Dedifferentiated amniotic fluid mesenchymal stem cell (primary cell): ENCODE measurements at regions not wholly inside any gene's neighbourhood (a gene's known extent, or its start where the extent isn't known, plus 50 kb on each side); places are given as distances from the start of the nearest gene placed in this dataset.
"Not testable (repeated sequence)": the region's sequence is repeated elsewhere in the genome, so short reads cannot be mapped to it uniquely, and the experiment has no call there.

Source experiments
- DNase-seq: peaks from one replicate; pipeline ENCODE4 v3.0.0-alpha.2; 2016; ENCODE audit errors: extremely low spot score

DNA sequence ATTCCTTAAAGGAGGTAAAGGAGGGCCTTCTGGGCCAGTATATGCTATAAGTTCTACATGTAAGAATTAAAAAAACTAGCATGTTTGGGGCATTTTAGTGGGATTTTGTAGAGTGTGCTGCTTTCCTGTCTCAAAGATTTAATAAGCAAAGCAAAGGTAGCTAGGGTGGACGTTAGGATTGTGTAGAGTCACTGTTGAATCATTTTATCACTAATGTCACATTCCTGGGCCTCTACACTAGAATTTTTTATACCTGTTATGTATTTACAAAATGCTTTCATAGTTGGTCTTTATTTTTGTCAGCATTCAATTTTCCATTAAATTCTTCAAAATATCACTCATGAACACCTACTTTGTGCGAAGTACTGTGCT lies 139.4 kb upstream of the PHYHIPL start:
- DNase-seq: no peak

DNA sequence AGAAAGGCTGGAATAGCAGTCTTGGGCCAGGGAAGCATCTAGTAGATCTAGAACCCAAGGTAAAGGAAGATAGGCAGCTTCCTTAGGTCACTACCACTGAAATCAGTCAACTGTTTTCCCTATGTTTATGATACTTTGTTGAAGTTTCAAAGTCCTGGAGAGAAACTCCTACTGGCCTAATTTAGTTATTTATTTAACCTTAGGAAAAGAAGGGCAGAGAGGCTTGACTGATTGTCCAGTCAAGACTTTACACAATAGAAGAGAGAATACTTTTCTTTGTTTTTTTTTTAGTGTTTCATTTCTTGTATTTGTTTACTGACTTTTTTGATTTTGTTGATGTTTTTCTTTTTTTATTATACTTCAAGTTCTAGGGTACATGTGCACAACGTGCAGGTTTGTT lies 138.9 kb upstream of the PHYHIPL start:
- DNase-seq: no peak

DNA sequence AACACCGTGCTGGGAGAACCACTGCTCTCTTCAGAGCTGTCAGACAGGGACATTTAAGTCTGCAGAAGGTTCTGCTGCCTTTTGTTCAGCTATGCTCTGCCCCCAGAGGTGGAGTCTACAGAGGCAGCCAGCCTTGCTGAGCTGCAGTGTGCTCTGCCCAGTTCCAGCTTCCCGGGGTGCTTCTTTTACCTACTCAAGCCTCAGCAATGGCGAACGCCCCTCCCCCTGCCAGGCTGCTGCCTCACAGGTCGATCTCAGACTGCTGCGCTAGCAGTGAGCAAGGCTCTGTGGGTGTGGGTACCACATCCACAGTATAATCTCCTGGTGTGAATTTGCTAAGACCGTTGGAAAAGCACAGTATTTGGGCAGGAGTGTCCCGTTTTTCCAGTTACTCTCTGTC lies 133.1 kb upstream of the PHYHIPL start:
- not testable (repeated sequence) for DNase-seq

DNA sequence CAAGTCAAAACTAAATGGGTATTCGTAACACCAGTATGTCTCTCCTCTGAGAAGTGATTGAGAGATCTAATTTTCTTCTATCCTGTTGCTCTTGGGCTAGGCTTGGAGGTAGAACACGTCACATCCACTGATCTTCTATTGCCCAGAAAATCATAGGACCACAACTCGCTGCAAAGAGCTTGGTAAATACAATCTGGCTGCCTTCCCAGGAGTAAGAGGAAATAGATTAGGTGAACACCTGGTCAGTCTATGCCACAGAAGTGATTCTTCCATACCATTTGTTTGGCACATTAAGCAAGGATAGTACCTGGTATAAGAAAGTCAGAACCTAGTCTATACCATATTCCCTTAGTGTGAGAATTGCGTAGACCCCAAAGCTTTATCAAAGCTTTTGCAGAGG lies 129.3 kb upstream of the PHYHIPL start:
- DNase-seq: no peak

DNA sequence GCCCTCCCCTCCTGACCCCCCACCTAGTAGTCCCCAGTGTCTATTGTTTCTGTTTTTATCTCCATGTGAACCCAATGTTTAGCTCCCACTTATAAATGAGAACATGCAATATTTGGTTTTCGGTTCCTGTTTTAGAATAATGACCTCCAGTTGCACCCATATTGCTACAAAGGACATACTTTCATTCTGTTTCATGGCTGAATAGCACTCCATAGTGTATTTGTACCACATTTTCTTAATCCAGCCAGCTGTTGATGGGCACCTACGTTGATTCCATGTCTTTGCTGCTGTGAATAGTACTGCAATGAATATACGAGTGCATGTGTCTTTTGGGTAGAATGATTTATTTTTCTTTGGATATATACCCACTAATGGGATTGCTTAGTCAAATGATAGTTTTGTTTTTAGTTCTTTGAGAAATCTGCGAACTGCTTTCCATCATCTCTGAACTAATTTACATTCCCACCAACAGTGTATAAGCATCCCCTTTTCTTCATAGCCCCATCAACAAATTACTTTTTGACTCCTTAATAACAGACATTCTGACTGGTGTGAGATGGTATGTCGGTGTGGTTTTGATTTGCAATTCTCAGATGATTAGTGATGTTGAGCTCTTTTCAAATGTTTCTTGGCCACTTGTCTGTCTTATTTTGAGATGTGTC lies 128.4 kb upstream of the PHYHIPL start:
- no peak for DNase-seq

DNA sequence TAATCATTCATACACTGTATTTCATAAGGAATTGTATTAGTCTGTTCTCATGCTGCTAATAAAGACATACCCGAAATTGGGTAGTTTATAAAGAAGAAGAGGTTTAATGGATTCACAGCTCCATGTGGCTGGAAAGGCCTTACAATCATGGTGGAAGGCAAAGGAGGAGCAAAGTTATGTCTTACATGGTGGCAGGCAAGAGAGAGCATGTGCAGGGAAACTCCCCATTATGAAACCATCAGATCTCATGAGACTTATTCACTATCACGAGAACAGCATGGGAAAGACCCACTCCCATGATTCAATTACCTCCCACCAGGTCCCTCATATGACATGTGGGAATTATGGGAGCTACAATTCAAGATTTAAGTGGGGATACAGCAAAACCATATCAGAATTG lies 122.9 kb upstream of the PHYHIPL start:
- not testable (repeated sequence) for DNase-seq

DNA sequence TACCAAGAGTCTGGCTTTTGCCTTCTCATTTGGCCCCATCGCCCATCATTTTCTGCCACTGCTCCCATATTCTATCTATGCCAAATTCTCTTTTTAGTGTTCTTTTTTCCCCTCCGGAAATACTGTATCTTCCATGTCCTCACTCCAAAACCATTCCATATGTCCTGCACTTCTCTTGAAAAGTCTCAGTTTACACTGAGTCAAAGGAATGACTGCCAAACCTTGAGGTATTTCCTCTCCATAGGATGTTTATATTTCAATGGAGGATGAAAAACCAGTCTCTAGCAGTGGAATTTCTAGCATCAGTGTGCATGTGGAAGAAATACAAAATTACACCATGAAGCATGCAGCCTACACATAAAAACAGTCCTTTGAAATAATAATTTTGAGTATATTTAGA lies 121.4 kb upstream of the PHYHIPL start:
- peak; percentile 31 for DNase-seq

DNA sequence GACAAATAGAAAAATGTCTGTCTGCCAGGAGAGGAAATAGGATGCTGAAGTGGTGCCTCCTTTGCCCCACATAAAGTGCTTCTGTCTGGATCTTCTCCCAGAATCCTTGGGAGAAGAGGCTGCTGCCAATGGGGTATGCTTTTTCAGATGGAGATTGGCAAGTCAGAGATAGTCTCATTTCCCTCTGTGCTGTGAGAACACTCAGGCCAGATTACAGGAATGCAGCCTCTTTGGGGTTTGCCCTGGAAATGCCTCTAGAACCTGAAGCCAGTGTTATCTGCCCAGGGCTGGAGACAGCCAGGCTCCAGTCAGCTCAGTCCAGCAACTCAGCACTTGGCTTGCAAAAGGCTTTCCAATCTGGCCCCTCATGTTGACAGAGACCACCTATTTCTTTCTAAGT lies 119.1 kb upstream of the PHYHIPL start:
- no peak for DNase-seq

DNA sequence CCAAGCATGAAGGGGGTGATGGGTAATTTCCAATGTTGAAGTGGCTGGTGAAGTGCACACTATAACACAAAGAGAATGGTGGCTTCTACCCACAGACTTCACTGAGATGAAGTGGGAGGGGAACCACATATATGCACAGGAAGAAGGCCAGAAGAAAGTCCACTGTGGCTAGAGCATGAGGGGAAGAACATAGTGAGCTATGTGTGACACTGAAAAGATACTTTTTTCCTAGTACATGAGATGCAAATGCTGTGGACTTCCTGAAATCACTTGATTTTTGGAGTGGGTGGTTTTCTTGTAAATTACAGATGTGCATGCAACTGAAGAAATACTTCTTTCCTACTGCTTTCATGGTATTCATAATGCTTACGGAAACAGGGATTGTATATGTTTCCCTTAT lies 115.6 kb upstream of the PHYHIPL start:
- no peak for DNase-seq

DNA sequence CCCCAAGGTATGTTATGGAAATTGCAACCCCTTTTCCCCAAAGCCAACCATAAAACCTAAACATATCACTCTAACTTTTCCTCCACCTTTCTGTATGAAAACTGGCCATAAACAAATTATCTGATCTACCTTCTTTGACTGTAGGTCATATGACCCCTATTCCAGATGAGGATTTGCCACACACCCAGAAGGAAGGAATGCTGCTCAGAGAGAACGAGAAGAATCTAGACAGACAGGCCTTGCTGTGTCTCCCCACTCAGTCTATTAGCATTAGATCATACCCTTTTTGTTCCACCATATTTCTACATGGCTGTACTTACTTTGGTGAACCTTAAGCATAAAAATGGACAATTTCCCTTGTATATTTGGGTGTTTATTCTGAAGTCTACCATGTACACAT lies 113.0 kb upstream of the PHYHIPL start:
- DNase-seq: no peak

DNA sequence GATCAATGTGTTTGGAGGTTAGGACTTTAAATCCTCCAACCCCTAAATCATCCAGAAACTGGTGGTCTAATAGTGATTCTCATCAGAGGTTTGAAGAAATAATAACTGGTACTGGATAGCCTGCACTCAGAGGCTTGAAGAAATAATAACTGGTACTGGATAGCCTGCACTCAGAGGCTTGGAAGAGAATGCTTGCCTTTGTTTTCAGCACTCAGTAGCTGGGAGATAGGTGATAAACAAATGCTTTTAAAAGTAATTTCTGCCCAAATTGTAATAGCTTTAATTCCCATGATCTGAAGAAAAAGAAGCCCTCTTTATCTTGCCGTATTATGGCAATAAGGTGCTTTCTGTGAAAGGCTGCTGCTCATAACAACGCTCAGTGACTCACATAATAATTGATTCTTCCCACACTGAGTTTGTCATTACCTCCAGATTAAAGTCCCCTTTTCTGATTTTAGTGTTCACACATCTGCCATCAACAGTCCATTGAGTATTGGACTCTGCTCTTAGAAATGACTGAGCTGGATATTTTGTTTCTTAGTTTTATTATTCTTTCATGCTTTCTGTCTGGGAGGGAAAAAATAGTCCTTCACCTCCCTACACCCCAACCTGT lies 112.3 kb upstream of the PHYHIPL start:
- DNase-seq: no peak

DNA sequence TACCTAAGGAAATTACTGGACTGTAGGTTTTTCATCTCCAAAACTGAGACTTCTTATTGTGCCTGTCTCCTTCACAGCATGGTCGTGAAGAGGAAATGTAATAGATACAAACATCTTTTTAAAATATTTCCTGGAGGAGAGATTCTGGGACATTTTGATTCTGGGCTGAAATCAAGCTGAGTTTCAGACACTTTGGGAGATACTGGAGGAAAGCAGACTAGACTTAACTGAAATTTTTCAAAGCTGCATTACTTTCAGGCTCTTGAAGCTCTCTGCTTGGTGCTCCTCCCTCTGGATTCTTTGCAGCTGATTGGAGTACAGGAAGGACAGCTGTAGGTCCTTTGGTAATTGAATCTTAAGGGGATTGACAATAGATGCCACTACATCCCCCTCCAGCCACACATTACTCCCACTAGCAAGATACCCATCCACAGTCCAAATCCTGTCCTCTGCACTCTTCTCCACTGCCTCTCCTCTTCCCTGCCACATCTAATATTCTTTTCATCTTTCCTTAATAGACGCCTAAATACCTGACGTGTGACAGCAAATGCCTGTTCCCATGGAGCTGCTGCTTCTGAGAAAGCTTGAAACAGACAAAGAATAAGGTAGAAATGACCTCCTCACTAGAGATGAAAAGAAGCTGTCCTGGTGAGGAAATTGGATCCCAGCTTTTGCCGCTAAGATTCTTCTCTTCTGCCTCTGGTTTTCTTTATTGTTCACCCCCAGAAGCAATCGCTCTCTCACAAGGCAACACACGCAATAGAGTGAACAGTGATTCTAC lies 111.5 kb upstream of the PHYHIPL start:
- DNase-seq: no peak

DNA sequence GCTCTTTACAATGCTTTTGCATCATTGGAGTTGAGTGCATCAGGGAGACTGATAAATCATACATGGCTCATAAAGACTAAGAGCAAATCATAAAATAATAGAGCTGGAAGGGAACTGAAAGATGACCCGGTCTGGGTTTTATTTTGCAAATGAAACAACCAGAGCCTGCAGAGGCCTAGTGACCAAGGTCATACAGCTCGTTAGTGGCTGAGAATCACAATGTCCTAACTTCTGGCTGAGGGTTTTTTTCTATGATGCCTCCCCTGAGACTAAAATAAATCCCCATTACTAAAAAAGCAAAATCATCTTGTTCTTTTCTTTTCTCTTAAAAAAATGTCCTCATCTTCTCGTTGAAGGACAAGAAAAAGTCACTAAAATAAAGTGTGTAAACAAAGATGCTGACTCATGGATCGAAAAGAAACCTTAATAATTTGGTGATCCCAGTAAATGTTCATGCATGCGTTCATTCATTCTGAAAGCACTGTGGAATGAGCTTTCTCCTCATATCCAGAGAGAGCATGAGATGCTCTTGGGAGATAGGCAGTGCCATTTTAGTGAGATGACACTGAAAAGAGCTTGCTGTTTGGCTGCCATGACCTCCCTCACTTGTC lies 107.8 kb upstream of the PHYHIPL start:
- no peak for DNase-seq

DNA sequence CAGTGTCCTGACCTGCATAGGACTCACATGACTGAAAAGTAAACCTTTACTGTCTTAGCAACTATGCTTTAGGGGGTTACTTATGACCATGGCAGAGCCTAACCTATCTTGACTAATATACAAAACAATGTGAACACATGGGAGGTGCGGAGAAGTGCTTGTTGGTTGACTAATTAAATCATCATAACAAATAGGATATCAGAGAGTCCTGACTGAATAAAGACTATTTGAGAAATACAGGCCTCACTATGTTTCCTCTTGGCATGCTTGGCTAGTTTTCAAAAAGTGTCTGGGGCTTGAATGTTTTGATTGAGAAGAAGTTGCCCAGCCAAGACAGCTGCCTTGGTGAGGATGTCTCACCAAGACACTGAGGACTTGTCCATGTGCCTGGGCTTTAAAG lies 104.4 kb upstream of the PHYHIPL start:
- DNase-seq: no peak

DNA sequence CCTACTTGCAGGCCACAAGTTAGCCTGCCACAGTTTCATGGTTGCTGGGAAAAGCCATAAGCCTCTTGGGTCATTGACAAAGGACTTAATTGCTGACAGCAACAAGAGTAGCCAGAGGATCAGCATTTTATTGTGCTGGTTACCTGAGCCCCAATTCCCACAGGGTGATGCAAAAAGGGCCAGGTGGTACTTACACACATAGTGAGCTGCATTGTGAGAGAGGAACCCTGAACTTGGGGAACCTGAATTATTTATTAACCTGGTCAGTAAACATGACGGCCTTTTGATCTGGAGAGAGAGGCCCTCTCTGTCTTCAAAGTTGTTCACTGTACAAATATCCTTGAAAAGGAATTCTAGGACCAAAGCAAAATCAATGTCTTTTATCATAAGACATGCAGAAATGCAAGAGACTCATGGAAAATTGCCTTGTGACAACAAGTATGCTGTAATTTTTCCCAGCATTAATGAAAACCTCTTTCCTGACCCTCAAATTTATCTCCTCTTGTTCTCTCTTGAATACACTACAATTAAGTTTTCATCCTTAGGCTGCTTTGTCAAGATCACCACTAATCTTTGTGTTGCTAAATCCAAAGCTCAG lies 102.9 kb upstream of the PHYHIPL start:
- no peak for DNase-seq

DNA sequence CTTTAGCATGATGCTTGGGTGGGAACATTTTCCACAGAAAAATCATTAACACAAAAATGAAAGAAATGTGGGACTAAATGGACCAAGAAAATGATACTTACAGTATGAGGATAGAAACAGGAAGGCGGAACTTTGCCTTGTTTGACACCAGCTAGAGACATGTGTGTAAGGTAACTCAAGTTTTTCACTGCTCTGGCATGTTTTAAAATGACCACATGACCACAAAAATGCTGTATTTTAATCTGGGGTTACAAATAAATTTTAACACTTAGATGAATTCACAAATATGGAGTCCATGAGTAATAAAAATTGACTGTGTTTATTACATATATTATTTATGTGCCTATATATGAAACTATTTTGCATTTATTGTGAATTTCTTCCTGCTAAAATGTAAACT lies 100.9 kb upstream of the PHYHIPL start:
- DNase-seq: no peak

DNA sequence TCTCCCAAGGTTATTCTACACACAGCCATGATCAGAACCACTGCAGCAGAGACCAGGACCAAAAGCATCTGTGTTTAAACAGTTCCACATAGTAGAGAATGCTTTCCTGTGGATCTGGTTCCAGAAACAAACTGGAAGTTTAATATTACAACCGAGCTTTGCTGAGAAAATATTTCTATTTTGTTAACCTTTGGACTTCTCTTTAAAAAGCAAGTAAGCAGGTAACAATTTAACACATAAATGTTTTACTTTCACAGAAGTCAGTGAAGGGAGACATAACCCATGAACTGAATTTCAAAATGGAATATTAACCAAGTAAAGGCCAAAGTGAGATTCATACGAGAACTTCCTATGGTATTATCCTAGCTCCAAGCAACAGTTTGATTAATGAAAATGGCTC lies 98.6 kb upstream of the PHYHIPL start:
- no peak for DNase-seq

DNA sequence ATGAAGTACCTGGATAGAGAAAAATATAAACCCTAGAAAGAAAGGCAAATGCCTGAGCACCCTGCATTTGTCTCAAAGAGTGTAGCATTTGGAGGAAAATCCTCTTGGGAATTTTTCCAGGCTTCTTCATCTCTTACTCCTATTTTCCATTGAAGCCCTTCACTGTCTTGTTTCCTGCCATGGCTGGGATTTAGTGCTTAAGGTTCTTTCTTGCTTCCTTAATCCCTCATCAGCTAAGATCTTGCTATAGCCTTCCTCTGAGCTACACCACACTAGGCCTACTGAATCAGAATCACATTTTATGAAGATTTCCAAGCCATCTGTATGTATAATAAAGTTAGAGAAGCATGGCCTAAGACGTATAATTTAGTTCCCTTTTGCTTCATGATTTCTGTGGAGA lies 97.5 kb upstream of the PHYHIPL start:
- DNase-seq: no peak

DNA sequence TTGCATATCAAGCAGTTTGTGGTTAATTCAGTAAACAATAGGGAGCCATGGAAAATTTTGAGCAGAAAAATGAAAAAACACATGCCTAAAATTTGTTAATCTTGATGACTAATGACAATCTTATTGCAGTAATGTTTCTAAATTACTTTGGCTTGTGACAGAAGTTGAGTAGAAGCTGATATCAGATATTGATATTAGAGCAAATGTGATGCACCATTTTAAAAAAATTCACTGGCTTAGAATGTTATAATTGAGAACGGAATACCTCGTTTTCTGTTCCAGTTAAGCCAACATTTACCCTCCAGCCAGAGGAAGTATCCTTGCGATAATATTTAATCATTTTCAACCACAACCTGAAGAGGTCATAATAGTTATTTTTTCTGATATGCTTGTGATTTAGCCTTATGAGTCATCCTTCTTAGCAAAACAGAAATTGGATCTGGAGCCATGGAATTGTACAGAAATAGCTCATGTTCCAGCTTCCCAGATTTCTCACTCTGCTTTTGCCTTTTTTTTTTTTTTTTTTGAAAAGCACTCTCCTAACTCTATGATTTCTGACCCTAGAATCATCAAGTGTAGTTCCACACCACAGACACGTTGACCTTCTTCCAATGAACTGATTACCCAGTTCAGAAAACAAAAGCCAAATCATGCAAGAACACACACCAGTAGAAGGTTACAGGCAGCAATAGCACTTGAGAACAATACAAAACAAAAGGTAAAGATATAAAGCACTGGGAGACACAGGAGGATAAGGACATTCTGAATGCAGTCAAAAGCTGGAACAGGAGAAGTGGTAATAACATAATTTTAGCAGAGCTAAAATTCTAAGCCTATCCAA lies 96.8 kb upstream of the PHYHIPL start:
- DNase-seq: peak; percentile 78

DNA sequence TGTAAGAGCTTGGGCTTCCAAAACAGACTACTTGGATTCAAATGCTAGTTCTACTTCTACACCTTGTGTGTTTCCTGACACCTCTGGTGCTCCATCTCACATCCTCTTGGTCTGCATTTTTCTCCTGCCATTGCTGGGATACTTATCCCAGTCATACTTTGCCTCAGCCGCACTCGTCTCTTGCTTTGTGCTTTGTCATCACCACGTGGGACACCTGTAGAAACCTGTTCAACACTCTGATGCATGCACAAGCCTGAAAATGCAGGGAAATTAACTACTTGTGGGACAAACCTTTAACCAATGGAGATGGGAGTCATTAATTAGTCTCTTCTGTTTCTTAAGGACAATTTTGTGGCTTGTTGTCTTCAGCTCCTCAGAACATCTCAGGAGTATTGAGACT lies 94.2 kb upstream of the PHYHIPL start:
- DNase-seq: no peak

DNA sequence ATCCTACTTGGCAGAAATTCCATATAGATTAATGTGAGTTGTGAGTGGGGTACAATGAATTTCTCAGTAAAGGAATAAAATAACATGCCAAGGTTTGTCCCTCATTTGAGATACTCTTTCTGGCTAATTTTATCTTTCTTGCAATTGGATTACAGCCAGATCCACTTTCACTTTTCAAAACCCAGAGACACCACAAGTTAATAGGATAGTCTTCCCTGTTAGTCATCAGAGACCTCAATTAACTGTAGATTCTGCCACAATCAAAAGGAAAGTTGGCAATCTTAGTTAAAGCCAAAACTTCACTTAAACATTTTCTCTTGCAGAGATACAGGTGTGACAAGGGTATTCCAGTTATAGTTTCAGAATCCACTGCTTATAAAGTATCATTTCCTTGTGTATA lies 91.4 kb upstream of the PHYHIPL start:
- no peak for DNase-seq
